Gastrocnemius medialis (tissue), 4 donors: ENCODE measurements at regions not wholly inside any gene's neighbourhood (a gene's known extent, or its start where the extent isn't known, plus 50 kb on each side); places are given as distances from the start of the nearest gene placed in this dataset.

Experiments used
- POLR2A ChIP-seq, 2 donors: fragments of 450-650 bp; IDR thresholded peaks; one replicate each; pipeline ENCODE4 v1.6.1; 2017; ENCODE audit warnings: antibody characterized with exemption in 2 of 2, mild to moderate bottlenecking in 2 of 2, moderate library complexity in 2 of 2
- TF ChIP-seq, protein P1 (sequence below), 5 experiments: fragments of 450-650 bp in 3 of 5; fragments of 200-600 bp in 2 of 5; sonication (generic) in 2 of 5; IDR thresholded peaks in 4 of 5; conservative IDR thresholded peaks in 1 of 5; 1 replicate in 4 of 5; 2 replicates in 1 of 5; pipeline ENCODE4 v1.5.1; 2016 to 2019; ENCODE audit warnings: antibody characterized with exemption in 5 of 5, mild to moderate bottlenecking in 3 of 5, moderate library complexity in 3 of 5

DNA sequence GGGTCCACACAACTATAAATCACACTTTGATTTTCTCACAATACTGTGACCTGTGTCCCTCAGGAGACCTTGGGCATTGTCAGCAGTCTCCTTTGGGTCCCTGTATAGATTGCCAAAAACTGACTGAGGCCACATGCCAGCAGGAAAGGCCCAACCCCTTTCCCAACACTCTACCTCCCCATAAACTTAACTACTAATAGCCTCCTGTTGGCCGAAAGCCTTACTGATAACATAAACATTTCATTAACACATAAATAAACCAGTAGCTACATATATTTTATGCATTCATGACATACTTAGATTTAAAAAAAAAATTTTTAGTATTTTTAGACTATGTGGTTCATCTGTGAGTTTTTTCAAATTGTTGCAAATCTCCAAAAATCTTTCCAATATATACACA, 153.5 kb downstream of the ARL4C start:
- TF ChIP-seq POLR2A (IDR thresholded peaks at IDR 0.05), result no peak
- TF ChIP-seq, protein P1, sequence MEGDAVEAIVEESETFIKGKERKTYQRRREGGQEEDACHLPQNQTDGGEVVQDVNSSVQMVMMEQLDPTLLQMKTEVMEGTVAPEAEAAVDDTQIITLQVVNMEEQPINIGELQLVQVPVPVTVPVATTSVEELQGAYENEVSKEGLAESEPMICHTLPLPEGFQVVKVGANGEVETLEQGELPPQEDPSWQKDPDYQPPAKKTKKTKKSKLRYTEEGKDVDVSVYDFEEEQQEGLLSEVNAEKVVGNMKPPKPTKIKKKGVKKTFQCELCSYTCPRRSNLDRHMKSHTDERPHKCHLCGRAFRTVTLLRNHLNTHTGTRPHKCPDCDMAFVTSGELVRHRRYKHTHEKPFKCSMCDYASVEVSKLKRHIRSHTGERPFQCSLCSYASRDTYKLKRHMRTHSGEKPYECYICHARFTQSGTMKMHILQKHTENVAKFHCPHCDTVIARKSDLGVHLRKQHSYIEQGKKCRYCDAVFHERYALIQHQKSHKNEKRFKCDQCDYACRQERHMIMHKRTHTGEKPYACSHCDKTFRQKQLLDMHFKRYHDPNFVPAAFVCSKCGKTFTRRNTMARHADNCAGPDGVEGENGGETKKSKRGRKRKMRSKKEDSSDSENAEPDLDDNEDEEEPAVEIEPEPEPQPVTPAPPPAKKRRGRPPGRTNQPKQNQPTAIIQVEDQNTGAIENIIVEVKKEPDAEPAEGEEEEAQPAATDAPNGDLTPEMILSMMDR (IDR thresholded peaks at IDR 0.05 in 4 of 5, conservative IDR thresholded peaks at IDR 0.05 in 1 of 5), result no peak
